ENCODE measurements at regions not wholly inside any gene's neighbourhood (a gene's known extent, or its start where the extent isn't known, plus 50 kb on each side); places are given as distances from the start of the nearest gene placed in this dataset.
"Not testable (repeated sequence)": the region's sequence is repeated elsewhere in the genome, so short reads cannot be mapped to it uniquely, and the experiment has no call there.

GRCh38 chr2:123840016-123840415 is 185.1 kb upstream of the CNTNAP5 start:
- no peak for DNase-seq (ENCODE audit: low read depth)
- TF ChIP-seq MYC (IDR thresholded peaks at IDR 0.05; ENCODE audit: low read depth, low read length) = no peak
- no peak for TF ChIP-seq MAX (IDR thresholded peaks at IDR 0.05; ENCODE audit: low read depth, low read length)
- TF ChIP-seq, protein P1, sequence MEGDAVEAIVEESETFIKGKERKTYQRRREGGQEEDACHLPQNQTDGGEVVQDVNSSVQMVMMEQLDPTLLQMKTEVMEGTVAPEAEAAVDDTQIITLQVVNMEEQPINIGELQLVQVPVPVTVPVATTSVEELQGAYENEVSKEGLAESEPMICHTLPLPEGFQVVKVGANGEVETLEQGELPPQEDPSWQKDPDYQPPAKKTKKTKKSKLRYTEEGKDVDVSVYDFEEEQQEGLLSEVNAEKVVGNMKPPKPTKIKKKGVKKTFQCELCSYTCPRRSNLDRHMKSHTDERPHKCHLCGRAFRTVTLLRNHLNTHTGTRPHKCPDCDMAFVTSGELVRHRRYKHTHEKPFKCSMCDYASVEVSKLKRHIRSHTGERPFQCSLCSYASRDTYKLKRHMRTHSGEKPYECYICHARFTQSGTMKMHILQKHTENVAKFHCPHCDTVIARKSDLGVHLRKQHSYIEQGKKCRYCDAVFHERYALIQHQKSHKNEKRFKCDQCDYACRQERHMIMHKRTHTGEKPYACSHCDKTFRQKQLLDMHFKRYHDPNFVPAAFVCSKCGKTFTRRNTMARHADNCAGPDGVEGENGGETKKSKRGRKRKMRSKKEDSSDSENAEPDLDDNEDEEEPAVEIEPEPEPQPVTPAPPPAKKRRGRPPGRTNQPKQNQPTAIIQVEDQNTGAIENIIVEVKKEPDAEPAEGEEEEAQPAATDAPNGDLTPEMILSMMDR (IDR thresholded peaks at IDR 0.05; ENCODE audit: low read depth, low read length) = no peak
- TF ChIP-seq POLR2A (IDR thresholded peaks at IDR 0.05; ENCODE audit: extremely low read depth, insufficient read length) = no peak
- no peak overlapping the region for H3K4me3 ChIP-seq (ENCODE audit: low read depth, low read length)

DNA sequence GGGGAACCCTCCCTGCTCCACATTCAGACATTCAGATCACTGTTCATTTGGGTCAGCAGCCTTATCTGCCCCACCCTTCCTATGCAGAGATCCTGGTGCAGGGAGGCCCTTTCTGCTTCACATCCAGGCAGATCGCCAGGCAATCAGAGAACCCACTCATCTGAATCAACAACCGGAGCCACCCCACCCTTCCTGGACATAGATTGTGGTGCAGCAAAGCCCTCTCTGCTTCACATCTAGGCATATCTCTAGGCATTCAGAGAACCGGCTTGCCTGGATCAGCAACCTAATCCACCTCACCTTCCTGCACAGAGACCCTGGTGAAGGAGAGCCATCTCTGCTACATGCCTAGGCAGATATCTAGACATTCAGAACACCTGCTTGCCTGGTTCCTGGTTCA is 184.5 kb upstream of the CNTNAP5 start:
- TF ChIP-seq MAX (IDR thresholded peaks at IDR 0.05; ENCODE audit: low read depth, low read length) (no peak), MYC (IDR thresholded peaks at IDR 0.05; ENCODE audit: low read depth, low read length) (no peak), POLR2A (IDR thresholded peaks at IDR 0.05; ENCODE audit: extremely low read depth, insufficient read length) (no peak)
- TF ChIP-seq, protein P1 (IDR thresholded peaks at IDR 0.05; ENCODE audit: low read depth, low read length) = no peak
- no peak for DNase-seq (ENCODE audit: low read depth)
- no peak overlapping the region for H3K4me3 ChIP-seq (ENCODE audit: low read depth, low read length)

GRCh38 chr2:123851281-123851680 is 173.8 kb upstream of the CNTNAP5 start:
- no peak for DNase-seq (ENCODE audit: low read depth)
- no peak for TF ChIP-seq MAX (IDR thresholded peaks at IDR 0.05; ENCODE audit: low read depth, low read length)
- TF ChIP-seq POLR2A (IDR thresholded peaks at IDR 0.05; ENCODE audit: extremely low read depth, insufficient read length) = no peak
- TF ChIP-seq MYC (IDR thresholded peaks at IDR 0.05; ENCODE audit: low read depth, low read length) = no peak
- TF ChIP-seq, protein P1 (IDR thresholded peaks at IDR 0.05; ENCODE audit: low read depth, low read length) = no peak
- H3K4me3 ChIP-seq (ENCODE audit: low read depth, low read length) = no peak overlapping the region

DNA sequence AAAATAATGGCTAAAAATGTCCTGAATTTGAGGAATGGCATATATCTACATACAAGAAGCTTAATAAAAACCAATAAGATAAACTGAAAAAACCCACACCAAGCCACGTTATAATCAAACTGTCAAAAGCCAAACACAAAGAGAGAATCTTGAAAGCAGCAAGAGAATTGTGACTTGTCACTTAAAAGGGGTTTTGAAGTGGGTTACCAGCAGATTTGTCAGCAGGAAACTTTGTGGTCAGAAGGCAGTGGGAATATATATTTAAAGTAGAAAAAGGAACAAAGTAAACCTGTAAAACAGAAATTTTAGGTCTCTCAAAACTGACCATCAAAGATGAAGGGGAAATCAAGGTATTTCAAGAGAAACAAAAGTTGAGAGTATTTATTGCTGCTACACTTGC is 171.9 kb upstream of the CNTNAP5 start:
- TF ChIP-seq MAX (IDR thresholded peaks at IDR 0.05; ENCODE audit: low read depth, low read length) (no peak), MYC (IDR thresholded peaks at IDR 0.05; ENCODE audit: low read depth, low read length) (no peak), POLR2A (IDR thresholded peaks at IDR 0.05; ENCODE audit: extremely low read depth, insufficient read length) (no peak)
- TF ChIP-seq, protein P1 (IDR thresholded peaks at IDR 0.05; ENCODE audit: low read depth, low read length) = no peak
- no peak overlapping the region for H3K4me3 ChIP-seq (ENCODE audit: low read depth, low read length)
- DNase-seq (ENCODE audit: low read depth) = no peak

GRCh38 chr2:123859031-123859430 is 166.1 kb upstream of the CNTNAP5 start:
- not testable (repeated sequence) for H3K4me3 ChIP-seq (ENCODE audit: low read depth, low read length); DNase-seq (ENCODE audit: low read depth)

GRCh38 chr2:123864416-123864815 is 160.7 kb upstream of the CNTNAP5 start:
- H3K4me3 ChIP-seq (ENCODE audit: low read depth, low read length) = no peak overlapping the region
- TF ChIP-seq MYC (IDR thresholded peaks at IDR 0.05; ENCODE audit: low read depth, low read length) (no peak), POLR2A (IDR thresholded peaks at IDR 0.05; ENCODE audit: extremely low read depth, insufficient read length) (no peak), MAX (IDR thresholded peaks at IDR 0.05; ENCODE audit: low read depth, low read length) (no peak)
- TF ChIP-seq, protein P1 (IDR thresholded peaks at IDR 0.05; ENCODE audit: low read depth, low read length) = no peak
- no peak for DNase-seq (ENCODE audit: low read depth)

Data from NB4 (cell line).